ENCODE measurements at regions not wholly inside any gene's neighbourhood (a gene's known extent, or its start where the extent isn't known, plus 50 kb on each side); places are given as distances from the start of the nearest gene placed in this dataset.

GRCh38 chrX:68918202-68918601 lies 89.4 kb downstream of the EFNB1 start:
- no peak for DNase-seq

GRCh38 chrX:68917799-68918198 lies 89.0 kb downstream of the EFNB1 start:
- no peak for DNase-seq

GRCh38 chrX:68916891-68917290 lies 88.1 kb downstream of the EFNB1 start:
- DNase-seq, result no peak

- no peak for DNase-seq
Measured at GRCh38 chrX:68915778-68916177, 87.0 kb downstream of the EFNB1 start.

GRCh38 chrX:68914479-68914946 lies 85.7 kb downstream of the EFNB1 start:
- DNase-seq, result no peak

- no peak for DNase-seq
Measured at GRCh38 chrX:68913249-68913547, 84.4 kb downstream of the EFNB1 start.

- no peak for DNase-seq
Measured at GRCh38 chrX:68912113-68912512, 83.3 kb downstream of the EFNB1 start.

- DNase-seq, result no peak
Measured at GRCh38 chrX:68910731-68911428, 82.1 kb downstream of the EFNB1 start.

GRCh38 chrX:68909945-68910344 lies 81.1 kb downstream of the EFNB1 start:
- DNase-seq, result no peak

GRCh38 chrX:68908071-68908470 lies 79.2 kb downstream of the EFNB1 start:
- DNase-seq, result no peak

GRCh38 chrX:68902706-68903504 lies 74.1 kb downstream of the EFNB1 start:
- DNase-seq, result no peak

- no peak for DNase-seq
Measured at GRCh38 chrX:68901519-68901918, 72.7 kb downstream of the EFNB1 start.

- no peak for DNase-seq
Measured at GRCh38 chrX:68898598-68898997, 69.8 kb downstream of the EFNB1 start.

GRCh38 chrX:68897118-68897945 lies 68.5 kb downstream of the EFNB1 start:
- no peak for DNase-seq

- DNase-seq, result no peak
Measured at GRCh38 chrX:68896581-68896980, 67.8 kb downstream of the EFNB1 start.

GRCh38 chrX:68895778-68896177 lies 67.0 kb downstream of the EFNB1 start:
- DNase-seq, result no peak

GRCh38 chrX:68895341-68895755 lies 66.5 kb downstream of the EFNB1 start:
- DNase-seq, result no peak

GRCh38 chrX:68894513-68895340 lies 65.9 kb downstream of the EFNB1 start:
- DNase-seq, result peak; percentile 39

GRCh38 chrX:68894142-68894512 lies 65.3 kb downstream of the EFNB1 start:
- DNase-seq, result no peak

- no peak for DNase-seq
Measured at GRCh38 chrX:68892651-68893050, 63.8 kb downstream of the EFNB1 start.

GRCh38 chrX:68892134-68892533 lies 63.3 kb downstream of the EFNB1 start:
- no peak for DNase-seq

Measured in KG1 (cell line).